Endothelial cell of umbilical vein (primary cell): ENCODE measurements at regions not wholly inside any gene's neighbourhood (a gene's known extent, or its start where the extent isn't known, plus 50 kb on each side); places are given as distances from the start of the nearest gene placed in this dataset.

Experiments
- BruUV-seq: library from RNA; stranded (reverse); fragments of 400-500 nt; replicated peaks from 2 replicates; lab custom pipeline; 2021; lab: Mats Ljungman, UMichigan
- CTCF ChIA-PET: fragments of 300-600, 350-600 bp; sonication (Branson Sonifier 250); formaldehyde crosslinking; loops from one replicate; lab custom pipeline; 2021; ENCODE audit warnings: antibody characterized with exemption, inconsistent platforms; lab: Charles Lee
- POLR2A ChIA-PET: fragments of 300-600, 350-600 bp; sonication (Branson Sonifier 250); formaldehyde crosslinking; loops from one replicate; lab custom pipeline; 2021; ENCODE audit warnings: antibody characterized with exemption, inconsistent platforms; lab: Charles Lee
- DNase-seq: peaks from one replicate; pipeline ENCODE4 v3.0.0-alpha.2; 2011; ENCODE audit warnings: low read depth, low spot score
- FAIRE-seq: peaks from 2 replicates; lab custom pipeline; 2011; peaks lifted over from hg19 to GRCh38; lab: Jason Lieb, UNC
- H2AFZ ChIP-seq: 2 replicates; pipeline ENCODE4 v1.6.0; 2012; ENCODE audit warnings: low read depth, low read length, control low read depth, inconsistent platforms
- H3K27ac ChIP-seq: 2 replicates; pipeline ENCODE4 v1.5.1; 2011; ENCODE audit warnings: low read depth, mild to moderate bottlenecking, control low read depth, low read length, moderate library complexity; ENCODE audit not compliant: insufficient read depth
- H3K27me3 ChIP-seq, 2 experiments: 2 replicates each; pipeline versions ENCODE4 v1.6.0 to v1.6.1; 2011; ENCODE audit warnings: low read length in 2 of 2, mixed read lengths in 1 of 2; ENCODE audit not compliant: control insufficient read depth in 2 of 2, insufficient read depth in 2 of 2
- H3K36me3 ChIP-seq, 2 experiments: 2 replicates in 1 of 2; 3 replicates in 1 of 2; pipeline ENCODE4 v1.5.1; 2011; ENCODE audit warnings: low read length in 2 of 2, mild to moderate bottlenecking in 1 of 2, moderate library complexity in 1 of 2; ENCODE audit not compliant: control insufficient read depth in 2 of 2, insufficient read depth in 2 of 2; ENCODE audit errors: extremely low read depth in 1 of 2
- H3K4me1 ChIP-seq: 3 replicates; pipeline ENCODE4 v1.5.1; 2011; ENCODE audit warnings: mild to moderate bottlenecking, low read length; ENCODE audit not compliant: control insufficient read depth, insufficient read depth; ENCODE audit errors: extremely low read depth
- H3K4me2 ChIP-seq: 2 replicates; pipeline ENCODE4 v1.6.1; 2011; ENCODE audit warnings: low read length, control low read depth, mixed read lengths; ENCODE audit not compliant: insufficient read depth
- H3K4me3 ChIP-seq, 3 experiments: fragments of 200-600 bp in 1 of 3; sonication (generic), shearing (Covaris generic) in 1 of 3; replicated peaks in 1 of 3; 2 replicates each; pipeline ENCODE4 v1.5.1; 2011 to 2016; ENCODE audit warnings: control low read depth in 3 of 3, low read length in 3 of 3, mild to moderate bottlenecking in 2 of 3, inconsistent platforms in 1 of 3, low read depth in 1 of 3, moderate library complexity in 1 of 3; ENCODE audit not compliant: insufficient read depth in 1 of 3
- H3K79me2 ChIP-seq: 2 replicates; pipeline ENCODE4 v1.6.0; 2012; ENCODE audit warnings: low read length, inconsistent platforms; ENCODE audit not compliant: control insufficient read depth, insufficient read depth
- H3K9ac ChIP-seq: replicated peaks from 2 replicates; pipeline ENCODE3; 2011; ENCODE audit warnings: low read length, control low read depth; ENCODE audit not compliant: insufficient read depth; ENCODE audit errors: extremely low read depth
- H3K9me1 ChIP-seq: replicated peaks from 3 replicates; pipeline ENCODE4 v1.6.0; 2011; ENCODE audit warnings: mild to moderate bottlenecking, low read length; ENCODE audit not compliant: control insufficient read depth, insufficient read depth; ENCODE audit errors: extremely low read depth
- H3K9me3 ChIP-seq: replicated peaks from 2 replicates; pipeline ENCODE4 v1.5.1; 2012; ENCODE audit warnings: low read length, inconsistent platforms; ENCODE audit not compliant: control insufficient read depth, insufficient read depth
- H4K20me1 ChIP-seq: replicated peaks from 2 replicates; pipeline ENCODE3; 2011; ENCODE audit warnings: mild to moderate bottlenecking, low read length; ENCODE audit not compliant: control insufficient read depth, insufficient read depth; ENCODE audit errors: extremely low read depth
- EZH2 ChIP-seq: IDR thresholded peaks from 2 replicates; pipeline ENCODE4 v1.6.1; 2012; ENCODE audit warnings: borderline replicate concordance, low read depth, mild to moderate bottlenecking, moderate library complexity, low read length, inconsistent platforms; ENCODE audit not compliant: severe bottlenecking
- FOS ChIP-seq: IDR thresholded peaks from 2 replicates; pipeline ENCODE4 v1.6.1; 2011; ENCODE audit warnings: mild to moderate bottlenecking, low read length, moderate library complexity, borderline replicate concordance; ENCODE audit not compliant: insufficient read depth
- GATA2 ChIP-seq: IDR thresholded peaks from 2 replicates; pipeline ENCODE4 v1.7.0; 2011; ENCODE audit warnings: low read depth, mild to moderate bottlenecking, moderate library complexity, mixed read lengths, low read length; ENCODE audit not compliant: insufficient read length, insufficient read depth
- JUN ChIP-seq: IDR thresholded peaks from 2 replicates; pipeline ENCODE4 v1.6.1; 2011; ENCODE audit warnings: borderline replicate concordance, low read depth; ENCODE audit not compliant: insufficient read length, insufficient read depth
- MYC ChIP-seq: IDR thresholded peaks from one replicate; pipeline ENCODE4 v1.6.1; 2011; ENCODE audit warnings: mild to moderate bottlenecking, low read depth, low read length
- POLR2A ChIP-seq: IDR thresholded peaks from 2 replicates; pipeline ENCODE4 v1.6.1; 2012; ENCODE audit warnings: low read depth, mild to moderate bottlenecking, control low read depth, low read length
- POLR2AphosphoS5 ChIP-seq: IDR thresholded peaks from 2 replicates; pipeline ENCODE4 v1.6.1; 2012; ENCODE audit warnings: low read depth, mild to moderate bottlenecking, control low read depth, low read length, moderate library complexity; ENCODE audit not compliant: insufficient read depth
- dilution Hi-C: fragments of 300-500 bp; cut with MboI; formaldehyde crosslinking; loops from one replicate; pipeline ENCODE4 v1.15.0; 2019; ENCODE audit warnings: low sequenced_read_pairs; ENCODE audit not compliant: extremely low pct_ligation_motif_present
- intact Hi-C: fragments of 100-400 bp; cut with micrococcal nuclease; formaldehyde crosslinking; loops from one replicate; pipeline ENCODE4 v1.10.0; 2022
- TF ChIP-seq, protein P1 (sequence below), 2 donors: IDR thresholded peaks; 1 replicate in 1 of 2; 2 replicates in 1 of 2; pipeline ENCODE4 v1.5.1; 2011; ENCODE audit warnings: low read length in 2 of 2, mild to moderate bottlenecking in 2 of 2, moderate library complexity in 2 of 2, control low read depth in 1 of 2, inconsistent platforms in 1 of 2, low read depth in 1 of 2; ENCODE audit not compliant: insufficient read depth in 1 of 2; ENCODE audit errors: extremely low read depth in 1 of 2
- TF ChIP-seq, protein P2 (sequence below): IDR thresholded peaks from 2 replicates; pipeline ENCODE4 v1.6.1; 2011; ENCODE audit not compliant: insufficient read depth, insufficient read length

DNA sequence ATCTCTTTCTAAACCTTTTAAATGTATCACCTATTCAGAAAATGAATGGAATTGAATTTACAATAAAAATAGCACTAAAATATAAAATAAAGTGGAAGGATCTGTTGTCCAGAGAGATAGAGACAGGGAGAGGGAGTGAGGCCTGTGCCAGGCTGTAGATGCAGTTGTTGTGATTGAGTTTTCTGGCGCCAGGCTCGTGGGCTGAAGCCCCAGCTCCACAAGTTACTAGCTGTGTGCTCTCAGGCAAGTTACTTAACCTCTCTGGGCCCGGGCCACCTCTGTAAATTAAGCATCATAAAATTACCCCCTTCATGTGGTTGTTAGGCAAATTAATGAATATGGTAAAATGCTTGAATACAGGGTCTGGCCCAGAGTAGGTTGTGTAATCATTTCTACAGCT, 52.3 kb upstream of the USP29 start:
- intact Hi-C loops, result no loop called here
- Histone ChIP-seq H3K4me2 (no peak overlapping the region), H4K20me1 (no peaks in the 10 kb centered on the region), H3K4me3 (no peak overlapping the region), H3K27ac (no peak overlapping the region), H3K27me3 (no peaks in the 10 kb centered on the region), H2AFZ (no peak overlapping the region), H3K9ac (no peak overlapping the region), H3K36me3 (no peaks in the 10 kb centered on the region), H3K9me3 (peaks cover 11% of the 10 kb centered on the region), H3K4me1 (no peaks in the 10 kb centered on the region), H3K79me2 (no peaks in the 10 kb centered on the region), H3K9me1 (no peaks in the 10 kb centered on the region)
- ChIA-PET CTCF (no interaction called here), POLR2A (no interaction called here)
- dilution Hi-C loops, result no loop called here
- no TSS peak for BruUV-seq
- DNase-seq, result no peak
- TF ChIP-seq POLR2A (no peak), EZH2 (no peak), JUN (no peak), POLR2AphosphoS5 (no peak), MYC (no peak), FOS (no peak), GATA2 (no peak)
- TF ChIP-seq, protein P1, sequence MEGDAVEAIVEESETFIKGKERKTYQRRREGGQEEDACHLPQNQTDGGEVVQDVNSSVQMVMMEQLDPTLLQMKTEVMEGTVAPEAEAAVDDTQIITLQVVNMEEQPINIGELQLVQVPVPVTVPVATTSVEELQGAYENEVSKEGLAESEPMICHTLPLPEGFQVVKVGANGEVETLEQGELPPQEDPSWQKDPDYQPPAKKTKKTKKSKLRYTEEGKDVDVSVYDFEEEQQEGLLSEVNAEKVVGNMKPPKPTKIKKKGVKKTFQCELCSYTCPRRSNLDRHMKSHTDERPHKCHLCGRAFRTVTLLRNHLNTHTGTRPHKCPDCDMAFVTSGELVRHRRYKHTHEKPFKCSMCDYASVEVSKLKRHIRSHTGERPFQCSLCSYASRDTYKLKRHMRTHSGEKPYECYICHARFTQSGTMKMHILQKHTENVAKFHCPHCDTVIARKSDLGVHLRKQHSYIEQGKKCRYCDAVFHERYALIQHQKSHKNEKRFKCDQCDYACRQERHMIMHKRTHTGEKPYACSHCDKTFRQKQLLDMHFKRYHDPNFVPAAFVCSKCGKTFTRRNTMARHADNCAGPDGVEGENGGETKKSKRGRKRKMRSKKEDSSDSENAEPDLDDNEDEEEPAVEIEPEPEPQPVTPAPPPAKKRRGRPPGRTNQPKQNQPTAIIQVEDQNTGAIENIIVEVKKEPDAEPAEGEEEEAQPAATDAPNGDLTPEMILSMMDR (IDR thresholded peaks at IDR 0.05; ENCODE audit: extremely low read depth in 1 of 2, insufficient read depth in 1 of 2, low read depth in 1 of 2, low read length in 2 of 2), result no peak
- TF ChIP-seq, protein P2, sequence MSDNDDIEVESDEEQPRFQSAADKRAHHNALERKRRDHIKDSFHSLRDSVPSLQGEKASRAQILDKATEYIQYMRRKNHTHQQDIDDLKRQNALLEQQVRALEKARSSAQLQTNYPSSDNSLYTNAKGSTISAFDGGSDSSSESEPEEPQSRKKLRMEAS, result no peak
- no peak for FAIRE-seq
